ENCODE measurements at regions not wholly inside any gene's neighbourhood (a gene's known extent, or its start where the extent isn't known, plus 50 kb on each side); places are given as distances from the start of the nearest gene placed in this dataset.

DNA sequence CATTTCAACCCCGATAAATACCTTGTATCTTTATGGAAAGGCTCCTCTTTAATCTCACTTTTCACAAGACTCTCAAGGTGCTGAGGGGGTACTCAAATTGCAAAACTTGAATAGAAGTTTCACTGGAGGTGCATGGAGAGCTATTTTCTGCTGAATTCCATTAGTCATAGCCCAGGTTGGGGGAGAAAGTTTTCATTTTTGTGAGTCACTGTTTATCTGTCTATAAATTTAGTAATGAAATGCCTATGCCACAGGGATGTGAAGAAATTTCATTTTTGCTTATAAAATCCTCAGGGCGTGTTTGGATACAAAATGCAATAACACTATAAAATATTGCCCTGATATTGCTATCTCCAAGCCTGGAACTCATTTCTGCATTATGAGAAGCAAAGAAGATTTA, 346.3 kb downstream of the LRATD1 start:
- Mint-ChIP-seq H3K4me1 (ENCODE audit: low read depth, unreplicated experiment) (no peaks in the 10 kb centered on the region), H3K36me3 (ENCODE audit: unreplicated experiment) (no peaks in the 10 kb centered on the region), H3K27ac (ENCODE audit: unreplicated experiment) (no peak overlapping the region), H3K4me3 (ENCODE audit: unreplicated experiment) (no peak overlapping the region), H3K27me3 (ENCODE audit: unreplicated experiment) (no peaks in the 10 kb centered on the region), H3K9me3 (ENCODE audit: unreplicated experiment) (peaks cover 2% of the 10 kb centered on the region)
- TF ChIP-seq, protein P1, sequence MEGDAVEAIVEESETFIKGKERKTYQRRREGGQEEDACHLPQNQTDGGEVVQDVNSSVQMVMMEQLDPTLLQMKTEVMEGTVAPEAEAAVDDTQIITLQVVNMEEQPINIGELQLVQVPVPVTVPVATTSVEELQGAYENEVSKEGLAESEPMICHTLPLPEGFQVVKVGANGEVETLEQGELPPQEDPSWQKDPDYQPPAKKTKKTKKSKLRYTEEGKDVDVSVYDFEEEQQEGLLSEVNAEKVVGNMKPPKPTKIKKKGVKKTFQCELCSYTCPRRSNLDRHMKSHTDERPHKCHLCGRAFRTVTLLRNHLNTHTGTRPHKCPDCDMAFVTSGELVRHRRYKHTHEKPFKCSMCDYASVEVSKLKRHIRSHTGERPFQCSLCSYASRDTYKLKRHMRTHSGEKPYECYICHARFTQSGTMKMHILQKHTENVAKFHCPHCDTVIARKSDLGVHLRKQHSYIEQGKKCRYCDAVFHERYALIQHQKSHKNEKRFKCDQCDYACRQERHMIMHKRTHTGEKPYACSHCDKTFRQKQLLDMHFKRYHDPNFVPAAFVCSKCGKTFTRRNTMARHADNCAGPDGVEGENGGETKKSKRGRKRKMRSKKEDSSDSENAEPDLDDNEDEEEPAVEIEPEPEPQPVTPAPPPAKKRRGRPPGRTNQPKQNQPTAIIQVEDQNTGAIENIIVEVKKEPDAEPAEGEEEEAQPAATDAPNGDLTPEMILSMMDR (IDR thresholded peaks at IDR 0.05; ENCODE audit: partially characterized antibody, unreplicated experiment), result no peak
- DNase-seq, result no peak

DNA sequence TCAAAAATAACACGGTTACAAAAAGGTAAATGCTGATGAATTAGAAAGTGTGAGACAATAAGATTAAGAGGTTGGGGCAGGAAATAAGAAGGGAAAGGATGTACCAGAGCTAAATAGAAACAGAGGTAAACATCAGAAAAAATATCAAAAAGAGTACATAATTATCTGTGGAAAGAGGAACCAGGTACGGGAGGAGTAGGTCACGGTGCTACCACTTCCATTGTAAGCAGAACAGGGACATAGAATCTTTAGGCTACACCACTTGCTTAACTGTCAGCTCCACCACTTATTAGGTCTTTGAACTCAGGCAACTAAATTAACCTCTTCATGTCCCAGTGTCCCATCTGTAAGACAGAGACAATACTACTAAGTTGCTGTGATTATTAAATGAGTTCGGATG, 350.3 kb downstream of the LRATD1 start:
- H3K27ac Mint-ChIP-seq (ENCODE audit: unreplicated experiment), result no peak overlapping the region
- H3K9me3 Mint-ChIP-seq (ENCODE audit: unreplicated experiment), result peaks cover 2% of the 10 kb centered on the region
- no peak overlapping the region for H3K4me3 Mint-ChIP-seq (ENCODE audit: unreplicated experiment)
- no peaks in the 10 kb centered on the region for H3K36me3 Mint-ChIP-seq (ENCODE audit: unreplicated experiment)
- H3K4me1 Mint-ChIP-seq (ENCODE audit: low read depth, unreplicated experiment), result no peaks in the 10 kb centered on the region
- TF ChIP-seq, protein P1 (IDR thresholded peaks at IDR 0.05; ENCODE audit: partially characterized antibody, unreplicated experiment), result no peak
- no peaks in the 10 kb centered on the region for H3K27me3 Mint-ChIP-seq (ENCODE audit: unreplicated experiment)
- DNase-seq, result no peak

DNA sequence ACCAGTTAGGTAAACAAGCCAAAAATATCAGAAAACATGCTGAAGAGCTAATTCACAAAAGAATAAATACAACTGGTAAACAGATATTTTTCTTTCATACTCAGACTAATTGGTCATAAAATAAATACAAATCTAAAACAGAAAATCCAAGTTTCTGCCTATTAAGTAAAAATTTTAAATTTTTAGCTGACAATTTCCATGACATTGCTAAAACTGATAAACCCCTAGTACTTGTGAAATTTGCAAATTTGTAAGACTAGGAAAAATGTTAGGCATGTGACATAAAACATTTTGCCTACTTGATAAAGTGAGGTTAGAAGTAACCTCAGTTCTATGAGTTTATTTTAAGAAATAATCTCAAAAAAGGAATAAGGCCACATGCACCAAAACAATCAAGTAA, 356.1 kb downstream of the LRATD1 start:
- peaks cover 10% of the 10 kb centered on the region for H3K4me1 Mint-ChIP-seq (ENCODE audit: low read depth, unreplicated experiment)
- H3K4me3 Mint-ChIP-seq (ENCODE audit: unreplicated experiment), result no peak overlapping the region
- TF ChIP-seq, protein P1 (IDR thresholded peaks at IDR 0.05; ENCODE audit: partially characterized antibody, unreplicated experiment), result no peak
- no peak for DNase-seq
- H3K27me3 Mint-ChIP-seq (ENCODE audit: unreplicated experiment), result peaks cover 4% of the 10 kb centered on the region
- no peaks in the 10 kb centered on the region for H3K36me3 Mint-ChIP-seq (ENCODE audit: unreplicated experiment)
- no peak overlapping the region for H3K27ac Mint-ChIP-seq (ENCODE audit: unreplicated experiment)
- H3K9me3 Mint-ChIP-seq (ENCODE audit: unreplicated experiment), result no peaks in the 10 kb centered on the region

DNA sequence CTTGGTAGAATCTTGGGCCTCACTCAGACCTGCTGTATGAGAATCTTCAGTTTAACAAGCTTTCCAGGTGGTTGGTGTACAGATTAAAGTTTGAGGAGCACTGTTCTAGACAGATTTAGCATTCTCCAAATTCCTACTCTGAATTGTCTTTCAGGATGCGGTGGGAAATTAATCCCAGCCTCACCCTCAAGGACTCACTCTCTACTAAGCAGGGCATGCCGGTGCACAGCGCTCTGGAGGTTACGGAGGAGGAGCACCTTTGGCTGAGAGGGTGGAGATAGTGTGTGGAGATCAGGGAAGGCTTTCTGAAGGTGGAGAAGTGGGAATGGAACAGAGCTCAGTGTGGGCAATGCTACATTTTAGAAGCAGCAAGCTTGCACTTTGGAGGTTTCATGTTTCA, 359.2 kb downstream of the LRATD1 start:
- Mint-ChIP-seq H3K4me1 (ENCODE audit: low read depth, unreplicated experiment) (peaks cover 31% of the 10 kb centered on the region), H3K36me3 (ENCODE audit: unreplicated experiment) (no peaks in the 10 kb centered on the region), H3K27me3 (ENCODE audit: unreplicated experiment) (peaks cover 13% of the 10 kb centered on the region), H3K4me3 (ENCODE audit: unreplicated experiment) (no peak overlapping the region), H3K9me3 (ENCODE audit: unreplicated experiment) (peaks cover 7% of the 10 kb centered on the region), H3K27ac (ENCODE audit: unreplicated experiment) (no peak overlapping the region)
- DNase-seq, result no peak
- TF ChIP-seq, protein P1 (IDR thresholded peaks at IDR 0.05; ENCODE audit: partially characterized antibody, unreplicated experiment), result no peak

DNA sequence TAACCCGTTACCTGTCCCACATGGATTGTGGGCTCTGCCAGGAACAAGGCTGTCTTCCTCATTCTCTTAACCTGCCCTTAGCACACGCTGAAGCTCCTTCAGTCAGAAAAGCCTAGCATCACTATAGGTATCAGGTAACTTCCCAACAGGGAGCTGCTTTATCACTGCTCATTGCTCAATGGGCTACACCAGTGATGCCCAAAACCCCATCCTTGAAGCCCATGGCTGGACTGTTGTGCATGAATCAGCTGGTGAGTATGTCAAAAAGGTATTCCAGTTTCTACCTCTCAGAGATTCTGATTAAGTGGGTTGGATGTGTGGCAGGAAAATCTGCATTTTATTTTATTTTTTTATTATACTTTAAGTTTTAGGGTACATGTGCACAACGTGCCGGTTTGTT, 362.2 kb downstream of the LRATD1 start:
- H3K36me3 Mint-ChIP-seq (ENCODE audit: unreplicated experiment), result no peaks in the 10 kb centered on the region
- TF ChIP-seq, protein P1 (IDR thresholded peaks at IDR 0.05; ENCODE audit: partially characterized antibody, unreplicated experiment), result no peak

More for the DNA sequence above, 362.2 kb downstream of the LRATD1 start:
- peaks cover 14% of the 10 kb centered on the region for H3K27me3 Mint-ChIP-seq (ENCODE audit: unreplicated experiment)
- peaks cover 51% of the 10 kb centered on the region for H3K4me1 Mint-ChIP-seq (ENCODE audit: low read depth, unreplicated experiment)
- H3K9me3 Mint-ChIP-seq (ENCODE audit: unreplicated experiment), result peaks cover 10% of the 10 kb centered on the region
- H3K4me3 Mint-ChIP-seq (ENCODE audit: unreplicated experiment), result no peak overlapping the region
- no peak for DNase-seq
- H3K27ac Mint-ChIP-seq (ENCODE audit: unreplicated experiment), result no peak overlapping the region
